ENCODE measurements at regions not wholly inside any gene's neighbourhood (a gene's known extent, or its start where the extent isn't known, plus 50 kb on each side); places are given as distances from the start of the nearest gene placed in this dataset.
"Not testable (repeated sequence)": the region's sequence is repeated elsewhere in the genome, so short reads cannot be mapped to it uniquely, and the experiment has no call there.

GRCh38 chr9:32884482-32884881 lies 101.1 kb downstream of the TMEM215 start:
- Histone ChIP-seq H3K9me3 (ENCODE audit: control extremely low read depth in 1 of 3, control insufficient read depth in 2 of 3, insufficient read depth in 1 of 3, low read length in 2 of 3) (no peaks in the 10 kb centered on the region), H3K36me3 (replicated peaks in 1 of 2; ENCODE audit: control extremely low read depth in 1 of 2, control insufficient read depth in 1 of 2, extremely low read depth in 1 of 2, insufficient read depth in 2 of 2, low read length in 1 of 2) (no peaks in the 10 kb centered on the region), H4K20me1 (ENCODE audit: control insufficient read depth, insufficient read depth, low read length, poor library complexity, severe bottlenecking) (no peaks in the 10 kb centered on the region), H2AFZ (ENCODE audit: insufficient read depth, low read depth, low read length, poor library complexity, severe bottlenecking) (no peak overlapping the region), H3K4me3 (ENCODE audit: control extremely low read depth in 1 of 5, extremely low read depth in 1 of 5, insufficient read depth in 1 of 5, low read depth in 2 of 5, low read length in 4 of 5) (no peak overlapping the region), H3K4me2 (replicated peaks; ENCODE audit: low read depth, low read length, poor library complexity, severe bottlenecking) (no peak overlapping the region), H3K27me3 (replicated peaks in 1 of 4; ENCODE audit: control extremely low read depth in 1 of 4, control insufficient read depth in 3 of 4, insufficient read depth in 4 of 4, low read length in 3 of 4) (peaks cover 0 to 4% (median 0%) of the 10 kb centered on the region in 4 experiments), H3K79me2 (ENCODE audit: control insufficient read depth, insufficient read depth, low read length) (no peaks in the 10 kb centered on the region), H3K27ac (ENCODE audit: low read length in 2 of 2) (no peak overlapping the region), H3K9ac (ENCODE audit: low read length) (no peak overlapping the region), H3K4me1 (ENCODE audit: control insufficient read depth in 2 of 2, insufficient read depth in 2 of 2, low read length in 2 of 2) (no peaks in the 10 kb centered on the region)
- ATAC-seq (ENCODE audit: low read depth) (no peak), DNase-seq (no peak)
- Mint-ChIP-seq H3K27me3 (no peaks in the 10 kb centered on the region), H3K9me3 (ENCODE audit: insufficient read depth) (no peaks in the 10 kb centered on the region), H3K27ac (no peak overlapping the region), H3K4me3 (no peak overlapping the region), H3K4me1 (no peaks in the 10 kb centered on the region)
- CTCF ChIA-PET = no interaction called here
- WGBS (ENCODE audit: insufficient coverage) = no CpG with 5 or more reads among the region's 1 CpG
- POLR2A ChIA-PET = no interaction called here
- TF ChIP-seq, protein P1, sequence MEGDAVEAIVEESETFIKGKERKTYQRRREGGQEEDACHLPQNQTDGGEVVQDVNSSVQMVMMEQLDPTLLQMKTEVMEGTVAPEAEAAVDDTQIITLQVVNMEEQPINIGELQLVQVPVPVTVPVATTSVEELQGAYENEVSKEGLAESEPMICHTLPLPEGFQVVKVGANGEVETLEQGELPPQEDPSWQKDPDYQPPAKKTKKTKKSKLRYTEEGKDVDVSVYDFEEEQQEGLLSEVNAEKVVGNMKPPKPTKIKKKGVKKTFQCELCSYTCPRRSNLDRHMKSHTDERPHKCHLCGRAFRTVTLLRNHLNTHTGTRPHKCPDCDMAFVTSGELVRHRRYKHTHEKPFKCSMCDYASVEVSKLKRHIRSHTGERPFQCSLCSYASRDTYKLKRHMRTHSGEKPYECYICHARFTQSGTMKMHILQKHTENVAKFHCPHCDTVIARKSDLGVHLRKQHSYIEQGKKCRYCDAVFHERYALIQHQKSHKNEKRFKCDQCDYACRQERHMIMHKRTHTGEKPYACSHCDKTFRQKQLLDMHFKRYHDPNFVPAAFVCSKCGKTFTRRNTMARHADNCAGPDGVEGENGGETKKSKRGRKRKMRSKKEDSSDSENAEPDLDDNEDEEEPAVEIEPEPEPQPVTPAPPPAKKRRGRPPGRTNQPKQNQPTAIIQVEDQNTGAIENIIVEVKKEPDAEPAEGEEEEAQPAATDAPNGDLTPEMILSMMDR (IDR thresholded peaks at IDR 0.05) = no peak
- TF ChIP-seq EZH2 (IDR thresholded peaks at IDR 0.05; ENCODE audit: borderline replicate concordance, insufficient read depth, low read depth, low read length, poor library complexity, severe bottlenecking) = no peak
- intact Hi-C loops (cut with micrococcal nuclease) = no loop called here

DNA sequence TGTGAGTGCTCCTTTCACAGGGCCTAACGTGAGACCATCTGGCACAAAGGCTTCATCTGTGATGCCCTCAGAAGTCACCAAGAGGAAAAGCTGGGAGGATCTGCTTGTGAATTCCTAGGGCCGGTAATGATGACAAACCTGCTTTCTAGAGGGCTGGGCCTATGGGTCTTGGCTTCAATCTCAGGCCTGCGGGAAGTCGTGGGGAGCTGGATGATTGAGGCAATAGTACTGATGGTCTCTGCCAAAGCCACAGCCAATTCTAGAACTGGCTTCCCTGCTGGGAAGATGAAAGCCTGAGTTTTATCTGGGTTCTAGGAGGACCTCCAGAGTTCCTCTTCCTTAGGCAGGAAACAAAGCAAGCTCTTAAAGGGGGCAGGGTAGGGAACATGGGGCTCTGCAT lies 102.7 kb downstream of the TMEM215 start:
- H3K27ac ChIP-seq (ENCODE audit: low read length in 2 of 2) = no peak overlapping the region
- no peaks in the 10 kb centered on the region for H3K4me1 ChIP-seq (ENCODE audit: control insufficient read depth in 2 of 2, insufficient read depth in 2 of 2, low read length in 2 of 2)
- 86% methylated on average over 4 of the region's 4 CpGs for WGBS (ENCODE audit: insufficient coverage)
- POLR2A ChIA-PET = no interaction called here
- intact Hi-C loops (cut with micrococcal nuclease) = no loop called here
- no peaks in the 10 kb centered on the region for H4K20me1 ChIP-seq (ENCODE audit: control insufficient read depth, insufficient read depth, low read length, poor library complexity, severe bottlenecking)
- no peaks in the 10 kb centered on the region for H3K9me3 ChIP-seq (ENCODE audit: control extremely low read depth in 1 of 3, control insufficient read depth in 2 of 3, insufficient read depth in 1 of 3, low read length in 2 of 3)
- no peak for DNase-seq
- Mint-ChIP-seq H3K27ac (no peak overlapping the region), H3K4me1 (no peaks in the 10 kb centered on the region), H3K4me3 (no peak overlapping the region), H3K9me3 (ENCODE audit: insufficient read depth) (no peaks in the 10 kb centered on the region), H3K27me3 (no peaks in the 10 kb centered on the region)
- no peak overlapping the region for H2AFZ ChIP-seq (ENCODE audit: insufficient read depth, low read depth, low read length, poor library complexity, severe bottlenecking)
- H3K4me2 ChIP-seq (replicated peaks; ENCODE audit: low read depth, low read length, poor library complexity, severe bottlenecking) = no peak overlapping the region
- TF ChIP-seq, protein P1 (IDR thresholded peaks at IDR 0.05) = no peak
- TF ChIP-seq EZH2 (IDR thresholded peaks at IDR 0.05; ENCODE audit: borderline replicate concordance, insufficient read depth, low read depth, low read length, poor library complexity, severe bottlenecking) = no peak
- no peaks in the 10 kb centered on the region for H3K79me2 ChIP-seq (ENCODE audit: control insufficient read depth, insufficient read depth, low read length)
- no peak overlapping the region for H3K9ac ChIP-seq (ENCODE audit: low read length)
- CTCF ChIA-PET = no interaction called here
- H3K36me3 ChIP-seq (replicated peaks in 1 of 2; ENCODE audit: control extremely low read depth in 1 of 2, control insufficient read depth in 1 of 2, extremely low read depth in 1 of 2, insufficient read depth in 2 of 2, low read length in 1 of 2) = no peaks in the 10 kb centered on the region
- peaks cover 0 to 4% (median 2%) of the 10 kb centered on the region in 4 experiments for H3K27me3 ChIP-seq (replicated peaks in 1 of 4; ENCODE audit: control extremely low read depth in 1 of 4, control insufficient read depth in 3 of 4, insufficient read depth in 4 of 4, low read length in 3 of 4)
- no peak for ATAC-seq (ENCODE audit: low read depth)
- no peak overlapping the region for H3K4me3 ChIP-seq (ENCODE audit: control extremely low read depth in 1 of 5, extremely low read depth in 1 of 5, insufficient read depth in 1 of 5, low read depth in 2 of 5, low read length in 4 of 5)

DNA sequence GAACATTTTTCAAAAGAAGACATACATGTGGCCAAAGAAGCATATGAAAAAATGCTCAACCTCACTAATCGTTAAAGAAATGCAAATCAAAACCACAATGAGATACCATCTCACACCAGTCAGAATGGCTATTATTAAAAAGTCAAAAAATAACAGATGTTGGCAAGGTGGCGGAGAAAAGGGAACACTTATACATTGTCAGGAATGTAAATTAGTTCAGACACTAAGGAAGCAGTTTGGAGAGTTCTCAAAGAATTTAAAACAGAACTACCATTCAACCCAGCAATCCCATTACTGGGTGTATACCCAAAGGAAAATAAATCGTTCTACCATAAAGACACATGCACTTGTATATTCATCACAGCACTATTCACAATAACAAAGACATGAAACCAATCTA lies 106.9 kb downstream of the APTX start:
- H3K4me3 Mint-ChIP-seq; H3K9me3 ChIP-seq (ENCODE audit: control extremely low read depth in 1 of 3, control insufficient read depth in 2 of 3, insufficient read depth in 1 of 3, low read length in 2 of 3); ATAC-seq (ENCODE audit: low read depth); POLR2A ChIA-PET; H3K9me3 Mint-ChIP-seq (ENCODE audit: insufficient read depth); intact Hi-C loops (cut with micrococcal nuclease); H3K27ac Mint-ChIP-seq; DNase-seq; H4K20me1 ChIP-seq (ENCODE audit: control insufficient read depth, insufficient read depth, low read length, poor library complexity, severe bottlenecking); H3K4me3 ChIP-seq (ENCODE audit: control extremely low read depth in 1 of 5, extremely low read depth in 1 of 5, insufficient read depth in 1 of 5, low read depth in 2 of 5, low read length in 4 of 5); H3K36me3 ChIP-seq (replicated peaks in 1 of 2; ENCODE audit: control extremely low read depth in 1 of 2, control insufficient read depth in 1 of 2, extremely low read depth in 1 of 2, insufficient read depth in 2 of 2, low read length in 1 of 2); H3K27me3 ChIP-seq (replicated peaks in 1 of 4; ENCODE audit: control extremely low read depth in 1 of 4, control insufficient read depth in 3 of 4, insufficient read depth in 4 of 4, low read length in 3 of 4); H2AFZ ChIP-seq (ENCODE audit: insufficient read depth, low read depth, low read length, poor library complexity, severe bottlenecking); H3K4me1 Mint-ChIP-seq; H3K27ac ChIP-seq (ENCODE audit: low read length in 2 of 2); H3K4me1 ChIP-seq (ENCODE audit: control insufficient read depth in 2 of 2, insufficient read depth in 2 of 2, low read length in 2 of 2); H3K4me2 ChIP-seq (replicated peaks; ENCODE audit: low read depth, low read length, poor library complexity, severe bottlenecking); H3K79me2 ChIP-seq (ENCODE audit: control insufficient read depth, insufficient read depth, low read length); H3K9ac ChIP-seq (ENCODE audit: low read length); CTCF ChIA-PET: not testable (repeated sequence)
- no CpG with 5 or more reads among the region's 3 CpGs for WGBS (ENCODE audit: insufficient coverage)
- peaks cover 23% of the 10 kb centered on the region for H3K27me3 Mint-ChIP-seq
